NCI-H2171 (cell line): ENCODE measurements at regions not wholly inside any gene's neighbourhood (a gene's known extent, or its start where the extent isn't known, plus 50 kb on each side); places are given as distances from the start of the nearest gene placed in this dataset.

Experiments used
- DNase-seq: peaks from one replicate; lab custom pipeline; 2025; lab: John Stamatoyannopoulos, UW

GRCh38 chr11:122271745-122272144 is 155.7 kb upstream of the BLID start:
- no peak for DNase-seq

DNA sequence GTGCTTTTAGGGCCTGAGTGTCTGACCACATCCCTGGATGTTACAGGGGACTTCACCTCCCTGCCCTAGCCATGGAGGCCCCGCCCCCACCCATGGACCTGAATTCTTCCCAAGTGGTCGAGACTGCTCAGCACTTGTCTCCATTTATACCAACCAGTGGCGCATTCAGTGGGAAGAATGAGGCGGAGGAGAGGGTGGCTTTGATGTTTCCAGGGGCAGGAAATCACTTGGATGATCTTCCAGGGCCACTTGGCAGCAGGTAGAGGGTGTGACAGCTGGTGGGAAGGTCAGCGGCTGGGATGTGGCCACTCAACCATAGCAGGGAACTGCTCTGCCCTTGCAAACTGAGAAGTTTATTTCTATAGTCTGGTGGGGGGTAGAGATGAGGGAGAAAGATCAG is 155.1 kb upstream of the BLID start:
- no peak for DNase-seq

DNA sequence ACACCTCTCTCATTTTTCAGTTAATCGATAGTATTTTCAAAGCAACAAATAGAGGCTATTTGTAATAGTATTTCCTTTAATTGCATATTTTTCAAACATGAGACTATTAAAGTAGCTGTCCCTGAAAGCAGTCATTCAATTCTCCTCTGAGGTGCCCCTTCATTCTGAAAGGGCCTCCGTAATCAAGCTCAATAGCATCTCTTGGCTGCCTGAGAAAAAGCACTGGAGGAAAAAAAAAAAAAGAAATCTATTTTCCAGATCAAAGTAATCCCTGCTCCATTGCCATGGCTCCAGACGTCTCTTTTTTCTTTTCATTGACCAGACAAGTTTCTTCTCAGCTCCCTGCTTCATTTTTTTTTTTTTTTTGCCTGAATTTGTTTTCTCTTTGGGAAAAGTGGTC is 154.5 kb upstream of the BLID start:
- DNase-seq = no peak

GRCh38 chr11:122269824-122270223 is 153.8 kb upstream of the BLID start:
- DNase-seq = no peak

DNA sequence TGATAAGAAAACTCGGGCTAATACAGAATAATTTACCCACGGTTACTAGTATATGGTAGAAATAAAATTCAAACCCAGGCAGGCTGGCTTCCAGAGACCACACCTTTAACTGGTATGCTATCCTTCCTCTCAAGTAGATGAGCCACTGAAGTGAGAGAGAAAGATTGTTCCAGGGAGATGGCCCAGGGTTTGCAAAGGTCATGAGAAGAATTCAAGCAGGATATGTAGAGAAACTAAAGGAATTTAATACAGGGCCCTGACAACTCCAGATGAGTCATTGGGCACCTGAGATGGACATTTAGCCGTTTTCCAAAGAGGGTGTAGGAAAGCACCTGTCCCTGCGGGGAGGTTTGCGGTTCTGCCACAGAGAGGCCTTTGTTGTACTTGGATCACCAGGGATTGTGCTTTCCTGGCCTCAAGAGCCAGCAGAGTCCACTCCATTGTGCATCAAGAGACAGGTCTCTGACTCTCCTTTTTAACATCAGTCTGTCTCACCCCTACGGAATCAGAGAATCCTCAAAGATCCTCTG is 152.7 kb upstream of the BLID start:
- no peak for DNase-seq

- DNase-seq = no peak
Measured at GRCh38 chr11:122267602-122268001, 151.6 kb upstream of the BLID start.

DNA sequence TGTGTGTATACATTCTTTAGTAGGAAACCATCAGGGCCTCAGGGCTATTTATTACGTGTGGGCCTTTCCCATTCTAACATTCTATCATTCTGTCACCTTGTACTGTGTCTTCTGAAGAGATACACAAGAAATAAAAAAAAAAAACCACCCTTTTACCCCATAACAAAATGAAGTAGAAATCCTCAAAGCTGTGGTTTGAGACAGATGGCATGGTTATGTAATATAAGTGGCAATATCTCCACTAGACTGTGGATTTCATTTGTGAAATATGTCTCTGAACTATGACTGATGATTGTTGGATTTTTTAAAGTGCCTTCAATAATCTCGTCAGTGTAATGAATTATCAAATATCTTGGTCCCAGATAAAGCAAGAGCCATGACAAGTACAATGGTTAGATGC is 150.0 kb upstream of the BLID start:
- no peak for DNase-seq

DNA sequence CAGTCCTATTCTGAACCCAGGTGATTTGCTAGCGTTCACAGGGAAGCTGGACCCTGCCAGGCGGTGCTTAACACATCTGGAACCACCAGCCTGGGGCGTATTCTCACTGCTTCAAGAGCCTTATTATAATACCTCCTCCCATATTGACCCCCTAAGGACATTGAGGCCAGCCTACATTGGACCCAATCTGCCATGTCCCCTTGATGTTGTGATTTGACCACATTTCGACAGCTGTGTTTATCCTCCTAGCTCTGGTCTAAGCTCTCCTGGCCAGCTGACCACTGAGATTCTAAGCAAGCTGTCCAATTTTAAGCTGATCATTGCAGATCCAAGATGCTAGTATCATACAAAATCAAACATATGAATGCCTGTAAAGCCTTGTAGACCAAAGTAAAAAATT is 148.1 kb upstream of the BLID start:
- no peak for DNase-seq

DNA sequence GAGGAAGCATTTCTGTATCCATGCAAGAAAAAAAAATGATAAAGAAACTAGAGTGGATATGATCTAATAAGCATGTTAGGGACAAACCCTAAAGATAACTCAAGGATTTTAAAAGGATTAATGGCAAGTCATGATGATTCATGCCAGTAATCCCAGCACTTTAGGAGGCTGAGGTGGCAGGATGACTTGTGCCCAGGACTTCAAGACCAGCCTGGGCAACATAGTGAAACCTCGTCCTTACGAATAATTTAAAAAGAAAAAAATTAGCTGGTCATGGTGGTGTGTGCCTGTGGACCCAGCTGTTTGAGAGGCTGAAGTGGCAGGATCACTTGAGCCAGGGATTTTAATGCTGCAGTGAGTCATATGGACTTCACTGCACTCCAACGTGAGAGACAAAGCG is 145.5 kb upstream of the BLID start:
- DNase-seq = no peak

- no peak for DNase-seq
Measured at GRCh38 chr11:122259195-122259821, 143.3 kb upstream of the BLID start.

DNA sequence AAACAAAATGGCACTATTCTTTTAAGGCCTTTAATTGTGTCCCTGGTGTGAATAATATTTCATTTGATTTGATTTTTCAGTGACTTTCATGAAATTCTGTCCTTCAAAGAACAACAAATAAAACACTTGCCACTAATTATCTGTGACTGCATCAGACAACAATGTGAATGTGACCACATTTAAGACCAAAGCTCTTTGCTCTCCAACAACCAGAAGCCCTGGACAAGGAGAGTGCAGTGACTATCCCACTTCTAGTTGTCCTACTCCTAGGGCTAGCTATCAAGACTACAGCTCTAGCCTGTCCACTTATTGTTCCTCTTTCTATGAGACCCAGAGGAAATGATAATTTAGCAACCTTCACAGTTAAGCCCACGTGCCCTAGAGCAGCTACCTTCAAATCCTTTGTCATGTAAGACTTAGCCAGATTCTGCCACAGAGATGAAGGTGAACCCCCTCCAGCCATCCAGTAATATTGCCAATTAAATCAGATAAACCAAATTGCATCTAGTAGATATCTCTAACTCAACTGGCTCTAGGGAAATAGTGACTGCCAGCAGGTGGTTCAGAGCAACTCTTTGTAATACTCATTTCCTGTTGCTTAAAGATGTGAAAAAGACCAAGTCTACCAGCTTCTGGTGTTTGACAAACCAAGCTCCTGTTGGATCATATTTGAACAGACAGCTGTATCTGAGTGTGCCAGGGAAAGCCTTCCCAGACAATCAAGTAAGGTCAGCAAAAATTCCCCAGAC is 142.6 kb upstream of the BLID start:
- DNase-seq = no peak

DNA sequence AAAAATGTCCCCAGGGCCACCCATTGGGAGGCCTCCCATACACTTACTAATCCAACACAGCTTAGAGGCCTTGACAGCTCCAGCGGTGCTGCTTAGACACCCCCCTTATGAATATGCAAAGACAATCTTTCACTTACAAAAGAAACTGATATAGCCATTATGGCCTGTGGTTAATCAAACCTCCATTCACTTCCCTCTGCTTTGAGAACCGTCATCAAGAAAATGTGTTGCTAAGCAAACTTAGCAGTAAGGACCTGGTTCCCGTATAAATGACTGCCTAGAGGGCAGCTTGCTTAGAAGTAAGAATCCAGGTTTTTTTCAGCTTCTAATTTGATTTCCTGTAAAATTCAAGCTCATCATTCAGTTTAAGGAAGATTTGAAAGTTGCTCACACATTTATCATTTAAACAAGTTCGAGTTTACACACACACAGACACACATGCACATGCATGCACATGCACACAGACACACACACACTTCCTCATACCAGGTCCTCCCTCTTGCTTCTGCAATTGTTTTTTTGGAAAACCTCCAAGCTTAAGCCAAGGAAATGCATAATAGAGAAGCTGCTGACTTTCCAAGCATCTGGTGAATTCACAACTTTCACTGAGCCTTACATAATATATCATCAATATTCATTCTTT is 137.7 kb upstream of the BLID start:
- DNase-seq = no peak

DNA sequence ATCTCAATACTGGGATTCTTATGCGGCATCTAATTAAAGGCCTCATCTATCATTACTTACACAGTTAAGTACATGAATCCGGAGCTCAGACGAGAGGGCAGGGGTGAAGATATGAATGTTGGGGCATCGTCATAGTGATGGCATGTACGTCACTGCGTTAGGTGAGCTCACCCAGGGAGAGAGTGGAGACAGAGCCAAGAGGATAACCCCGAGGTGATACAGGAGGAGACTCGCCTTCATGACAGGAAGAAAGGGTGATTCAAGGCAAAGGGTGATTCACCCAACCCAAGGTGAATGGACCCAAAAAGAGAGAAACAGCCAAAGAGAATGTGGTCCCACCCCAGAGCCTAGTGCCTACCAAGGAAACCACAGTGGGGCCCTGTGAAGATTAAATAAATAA is 132.9 kb upstream of the BLID start:
- no peak for DNase-seq

- DNase-seq = no peak
Measured at GRCh38 chr11:122248131-122248530, 132.1 kb upstream of the BLID start.

DNA sequence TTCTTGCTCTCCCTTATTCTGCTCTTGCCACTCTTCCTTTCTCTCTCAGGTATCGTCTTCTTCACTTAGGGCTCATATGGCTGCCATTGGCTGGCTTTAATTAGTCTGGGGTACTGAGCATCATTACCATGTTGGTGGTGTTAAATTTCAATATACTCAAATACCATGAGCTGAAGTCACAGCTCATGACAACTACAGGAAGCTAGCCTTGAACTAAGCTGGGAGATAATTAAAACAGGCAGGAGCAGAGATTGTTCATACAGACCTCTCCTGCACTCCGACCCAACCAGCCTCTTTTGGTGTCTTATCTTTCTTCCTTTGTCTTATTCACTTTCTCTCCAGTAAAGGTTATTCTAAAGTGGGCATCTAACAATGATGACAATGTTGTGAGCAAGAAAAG is 130.9 kb upstream of the BLID start:
- DNase-seq = no peak

- DNase-seq = no peak
Measured at GRCh38 chr11:122242731-122243130, 126.7 kb upstream of the BLID start.

GRCh38 chr11:122241566-122241965 is 125.6 kb upstream of the BLID start:
- DNase-seq = no peak

DNA sequence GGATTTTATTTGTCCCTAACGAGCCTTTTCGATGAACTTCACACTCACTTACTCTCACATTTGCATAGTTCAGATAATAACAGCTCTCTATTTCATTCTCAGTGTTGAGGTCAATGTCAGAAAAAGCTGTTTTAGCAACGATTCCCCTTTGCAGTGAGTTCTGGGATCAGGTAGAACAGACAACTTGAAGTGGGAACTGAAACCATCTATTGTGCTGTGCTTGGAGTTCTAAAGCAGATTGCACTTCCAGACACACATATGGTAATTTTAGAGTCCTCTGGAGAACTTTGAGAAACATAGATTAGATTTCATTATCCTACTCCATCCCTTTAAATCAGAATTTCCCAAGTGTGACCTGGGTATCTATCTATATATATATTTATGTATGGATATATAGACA is 124.6 kb upstream of the BLID start:
- DNase-seq = no peak

DNA sequence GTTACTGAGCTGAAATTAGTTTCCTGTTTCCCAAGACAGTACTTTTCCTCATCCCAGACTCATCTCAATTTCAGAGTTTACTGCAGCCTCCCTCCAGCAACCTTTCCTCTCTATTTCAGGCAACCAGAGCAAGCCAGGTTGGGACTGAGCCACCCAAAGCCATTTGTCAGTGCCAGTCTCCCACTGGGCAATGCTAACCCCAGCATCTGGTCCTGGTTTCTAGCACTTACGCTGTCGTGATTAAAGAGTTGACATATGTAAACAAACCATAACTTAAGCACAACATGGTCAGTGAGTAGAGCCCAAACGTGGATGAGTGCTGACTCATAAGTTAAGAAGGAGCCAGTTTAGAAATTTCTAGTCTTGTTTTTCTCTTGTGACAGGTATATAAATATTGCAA is 119.6 kb upstream of the BLID start:
- no peak for DNase-seq

DNA sequence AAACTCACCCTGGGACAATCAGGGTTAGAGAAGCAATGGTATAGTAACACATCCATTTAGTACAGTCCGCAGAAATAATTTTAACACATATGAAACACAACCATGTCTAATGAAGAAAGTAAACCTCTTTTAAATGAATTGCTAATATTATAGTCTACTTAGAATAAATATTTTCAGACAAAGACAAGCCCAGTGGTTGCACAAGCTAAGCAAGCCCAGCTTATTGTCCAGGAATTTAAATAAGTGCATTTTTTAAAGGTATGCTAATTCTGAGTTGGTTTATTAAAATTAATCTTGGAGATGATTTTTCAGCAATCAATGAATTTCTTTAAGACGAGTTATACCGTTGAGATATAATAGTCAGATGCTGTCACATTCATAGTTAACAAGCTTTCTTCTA is 118.8 kb upstream of the BLID start:
- no peak for DNase-seq

GRCh38 chr11:122234257-122234656 is 118.2 kb upstream of the BLID start:
- no peak for DNase-seq

- no peak for DNase-seq
Measured at GRCh38 chr11:122232985-122233384, 117.0 kb upstream of the BLID start.

DNA sequence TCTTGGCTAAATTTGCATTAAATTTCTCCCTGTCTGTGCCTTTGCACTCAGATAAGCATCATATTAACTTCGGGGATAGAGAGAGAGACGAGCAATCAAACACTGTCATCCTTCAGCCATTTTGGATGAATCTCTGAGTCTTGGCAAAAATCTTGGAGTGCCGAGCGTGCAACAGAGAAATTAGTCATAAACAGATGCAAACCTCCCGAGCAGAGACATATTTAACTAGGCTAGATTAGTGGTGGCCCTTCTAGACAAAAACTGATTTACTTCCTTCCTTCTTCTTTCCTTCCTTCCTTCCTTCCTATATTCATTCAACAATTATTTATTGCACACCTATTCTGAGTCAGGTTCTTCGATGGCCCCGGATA is 114.4 kb upstream of the BLID start:
- no peak for DNase-seq
